B cell (primary cell): ENCODE measurements at regions not wholly inside any gene's neighbourhood (a gene's known extent, or its start where the extent isn't known, plus 50 kb on each side); places are given as distances from the start of the nearest gene placed in this dataset.

Experiments
- ATAC-seq: fragments of 200-7000 bp; cut with Tn5 transposase; one replicate; pipeline ENCODE4 v1.10.0; 2021; ENCODE audit warnings: low read depth, mild to moderate bottlenecking, moderate number of reproducible peaks, moderate library complexity
- CTCF ChIA-PET: fragments of 350-600 bp; sonication (Branson Sonifier 250); formaldehyde crosslinking; loops from one replicate; lab custom pipeline; 2021; ENCODE audit warnings: antibody characterized with exemption, inconsistent platforms; lab: Charles Lee
- POLR2A ChIA-PET: fragments of 350-600 bp; sonication (Branson Sonifier 250); formaldehyde crosslinking; loops from one replicate; lab custom pipeline; 2021; ENCODE audit warnings: antibody characterized with exemption; lab: Charles Lee
- DNase-seq: peaks from one replicate; pipeline ENCODE4 v3.0.0; 2013
- H2AFZ ChIP-seq: 2 replicates; pipeline ENCODE4 v1.6.1; 2012; ENCODE audit warnings: mild to moderate bottlenecking, low read depth, low read length; ENCODE audit not compliant: insufficient read depth, poor library complexity, severe bottlenecking
- H3K27ac ChIP-seq, 2 donors: 1 replicate in 1 of 2; 2 replicates in 1 of 2; pipeline ENCODE4 v1.5.1; 2012 to 2013; ENCODE audit warnings: low read length in 2 of 2, mild to moderate bottlenecking in 2 of 2, moderate library complexity in 1 of 2
- H3K27me3 ChIP-seq, 4 experiments: fragments of 200-600 bp in 1 of 4; sonication (generic) in 1 of 4; replicated peaks in 1 of 4; 1 replicate in 2 of 4; 2 replicates in 2 of 4; pipeline versions ENCODE4 v1.6.1 to v1.7.0; 2013 to 2016; ENCODE audit warnings: low read length in 3 of 4, mild to moderate bottlenecking in 2 of 4, mixed read lengths in 1 of 4, moderate library complexity in 1 of 4; ENCODE audit not compliant: insufficient read depth in 4 of 4, control insufficient read depth in 3 of 4; ENCODE audit errors: control extremely low read depth in 1 of 4
- H3K36me3 ChIP-seq, 2 experiments: replicated peaks in 1 of 2; 1 replicate in 1 of 2; 2 replicates in 1 of 2; pipeline versions ENCODE4 v1.6.1 to v1.7.1; 2013; ENCODE audit warnings: low read length in 1 of 2; ENCODE audit not compliant: insufficient read depth in 2 of 2, control insufficient read depth in 1 of 2; ENCODE audit errors: control extremely low read depth in 1 of 2, extremely low read depth in 1 of 2
- H3K4me1 ChIP-seq, 2 donors: fragments of 200-600 bp in 1 of 2; sonication (generic) in 1 of 2; 1 replicate in 1 of 2; 2 replicates in 1 of 2; pipeline versions ENCODE4 v1.5.1 to v1.6.1; 2013 to 2017; ENCODE audit warnings: low read length in 2 of 2; ENCODE audit not compliant: control insufficient read depth in 2 of 2, insufficient read depth in 2 of 2
- H3K4me2 ChIP-seq: replicated peaks from 2 replicates; pipeline ENCODE3; 2012; ENCODE audit warnings: mild to moderate bottlenecking, low read depth, low read length; ENCODE audit not compliant: poor library complexity, severe bottlenecking
- H3K4me3 ChIP-seq, 5 experiments: fragments of 200-600 bp in 1 of 5; sonication (generic) in 1 of 5; 1 replicate in 3 of 5; 2 replicates in 2 of 5; pipeline versions ENCODE4 v1.5.1 to v1.7.0; 2011 to 2016; ENCODE audit warnings: low read length in 4 of 5, mild to moderate bottlenecking in 4 of 5, low read depth in 2 of 5, control low read depth in 1 of 5, moderate library complexity in 1 of 5; ENCODE audit not compliant: insufficient read depth in 1 of 5; ENCODE audit errors: control extremely low read depth in 1 of 5, extremely low read depth in 1 of 5
- H3K79me2 ChIP-seq: fragments of 200-600 bp; sonication (generic); one replicate; pipeline ENCODE4 v1.6.0; 2016; ENCODE audit warnings: low read length; ENCODE audit not compliant: control insufficient read depth, insufficient read depth
- H3K9ac ChIP-seq: fragments of 200-600 bp; sonication (generic); 2 replicates; pipeline ENCODE4 v1.6.1; 2017; ENCODE audit warnings: mild to moderate bottlenecking, low read length, moderate library complexity
- H3K9me3 ChIP-seq, 3 donors: one replicate each; pipeline versions ENCODE4 v1.6.1 to v1.7.1; 2013; ENCODE audit warnings: low read length in 2 of 3; ENCODE audit not compliant: control insufficient read depth in 2 of 3, insufficient read depth in 1 of 3; ENCODE audit errors: control extremely low read depth in 1 of 3
- H4K20me1 ChIP-seq: 2 replicates; pipeline ENCODE4 v1.6.0; 2012; ENCODE audit warnings: mild to moderate bottlenecking, low read length; ENCODE audit not compliant: insufficient read depth, control insufficient read depth, poor library complexity, severe bottlenecking
- H3K27ac Mint-ChIP-seq: one replicate; pipeline ENCODE4 v1.8.0; 2021; ENCODE audit warnings: mixed read lengths
- H3K27me3 Mint-ChIP-seq: one replicate; pipeline ENCODE4 v1.8.0; 2021; ENCODE audit warnings: mixed read lengths
- H3K4me1 Mint-ChIP-seq: one replicate; pipeline ENCODE4 v1.8.0; 2021; ENCODE audit warnings: mixed read lengths
- H3K4me3 Mint-ChIP-seq: one replicate; pipeline ENCODE4 v1.8.0; 2021; ENCODE audit warnings: mixed read lengths
- H3K9me3 Mint-ChIP-seq: one replicate; pipeline ENCODE4 v1.8.0; 2022; ENCODE audit warnings: mixed read lengths; ENCODE audit not compliant: insufficient read depth
- EZH2 ChIP-seq: IDR thresholded peaks from 2 replicates; pipeline ENCODE4 v1.6.1; 2012; ENCODE audit warnings: borderline replicate concordance, low read depth, mild to moderate bottlenecking, moderate library complexity, low read length; ENCODE audit not compliant: insufficient read depth, poor library complexity, severe bottlenecking
- WGBS: methylation state at CpG from one replicate; pipeline ENCODE4 v1.1.5; 2013; ENCODE audit warnings: missing lambda C conversion rate; ENCODE audit not compliant: insufficient coverage; 5-methylcytosine and 5-hydroxymethylcytosine counted together
- intact Hi-C: fragments of 100-400 bp; cut with micrococcal nuclease; formaldehyde crosslinking; loops from one replicate; pipeline ENCODE4 v1.10.0; 2022
- TF ChIP-seq, protein P1 (sequence below): fragments of 200-600 bp; IDR thresholded peaks from one replicate; pipeline ENCODE4 v1.8.0; 2022; ENCODE audit warnings: antibody characterized with exemption, mild to moderate bottlenecking

DNA sequence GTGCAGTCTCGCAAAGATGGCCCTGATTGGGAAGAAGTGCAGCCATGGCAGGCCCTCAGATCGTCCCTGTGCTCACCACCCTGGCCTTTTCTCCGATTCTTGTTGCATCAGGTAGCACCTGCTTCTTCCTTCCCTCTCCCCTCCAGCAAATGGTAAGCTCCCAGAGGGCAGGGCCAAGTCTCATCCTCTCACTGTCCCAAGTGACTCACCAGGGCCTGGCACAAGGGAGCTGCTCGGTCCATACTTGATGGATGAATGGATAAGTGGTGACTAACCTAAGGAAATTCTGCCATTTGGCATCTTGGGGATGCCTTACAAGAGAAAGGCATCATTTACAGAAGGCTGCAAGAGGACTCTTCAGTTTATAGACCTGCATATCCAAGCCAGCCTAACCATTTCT lies 84.9 kb downstream of the ZIC5 start:
- POLR2A ChIA-PET = no interaction called here
- H2AFZ ChIP-seq = no peak overlapping the region
- no peak overlapping the region for H3K27ac Mint-ChIP-seq
- H3K36me3 ChIP-seq = no peaks in the 10 kb centered on the region
- DNase-seq (no peak), ATAC-seq (no peak)
- intact Hi-C loops = no loop called here
- peaks cover 0 to 7% (median 0%) of the 10 kb centered on the region in 4 experiments for H3K27me3 ChIP-seq
- no peak overlapping the region for H3K4me2 ChIP-seq
- no peaks in the 10 kb centered on the region for H4K20me1 ChIP-seq
- H3K79me2 ChIP-seq = no peaks in the 10 kb centered on the region
- no peak overlapping the region for H3K27ac ChIP-seq
- no peak overlapping the region for H3K4me3 ChIP-seq
- no peaks in the 10 kb centered on the region for H3K9me3 ChIP-seq
- H3K4me3 Mint-ChIP-seq = no peak overlapping the region
- peaks cover 20% of the 10 kb centered on the region for H3K4me1 Mint-ChIP-seq
- H3K9me3 Mint-ChIP-seq = no peaks in the 10 kb centered on the region
- peaks cover 2% of the 10 kb centered on the region for H3K27me3 Mint-ChIP-seq
- H3K9ac ChIP-seq = no peak overlapping the region
- CTCF ChIA-PET = no interaction called here
- TF ChIP-seq EZH2 = no peak
- WGBS = 94% methylated on average over 4 of the region's 4 CpGs
- peaks cover 18 to 20% of the 10 kb centered on the region in 2 donors for H3K4me1 ChIP-seq

DNA sequence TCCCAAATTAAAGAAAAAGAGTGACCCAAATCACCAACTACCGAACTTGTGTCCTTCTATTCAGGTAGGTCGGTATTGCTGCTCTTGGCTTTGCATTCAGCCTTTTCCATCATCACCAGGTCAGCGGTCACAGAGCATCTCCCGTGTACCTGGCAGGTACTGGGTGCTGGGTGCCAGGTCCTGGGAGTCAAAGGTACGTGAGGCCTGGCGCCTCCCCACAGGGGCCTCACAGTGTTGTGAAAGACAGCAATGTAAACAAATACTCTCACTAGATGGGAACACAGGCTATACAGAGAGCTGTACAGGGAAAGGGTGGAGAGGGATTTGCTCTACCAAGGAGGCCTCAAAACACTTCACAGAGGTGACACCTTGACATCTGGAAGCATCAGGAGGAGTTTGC lies 86.7 kb downstream of the ZIC5 start:
- TF ChIP-seq EZH2 = no peak
- TF ChIP-seq, protein P1, sequence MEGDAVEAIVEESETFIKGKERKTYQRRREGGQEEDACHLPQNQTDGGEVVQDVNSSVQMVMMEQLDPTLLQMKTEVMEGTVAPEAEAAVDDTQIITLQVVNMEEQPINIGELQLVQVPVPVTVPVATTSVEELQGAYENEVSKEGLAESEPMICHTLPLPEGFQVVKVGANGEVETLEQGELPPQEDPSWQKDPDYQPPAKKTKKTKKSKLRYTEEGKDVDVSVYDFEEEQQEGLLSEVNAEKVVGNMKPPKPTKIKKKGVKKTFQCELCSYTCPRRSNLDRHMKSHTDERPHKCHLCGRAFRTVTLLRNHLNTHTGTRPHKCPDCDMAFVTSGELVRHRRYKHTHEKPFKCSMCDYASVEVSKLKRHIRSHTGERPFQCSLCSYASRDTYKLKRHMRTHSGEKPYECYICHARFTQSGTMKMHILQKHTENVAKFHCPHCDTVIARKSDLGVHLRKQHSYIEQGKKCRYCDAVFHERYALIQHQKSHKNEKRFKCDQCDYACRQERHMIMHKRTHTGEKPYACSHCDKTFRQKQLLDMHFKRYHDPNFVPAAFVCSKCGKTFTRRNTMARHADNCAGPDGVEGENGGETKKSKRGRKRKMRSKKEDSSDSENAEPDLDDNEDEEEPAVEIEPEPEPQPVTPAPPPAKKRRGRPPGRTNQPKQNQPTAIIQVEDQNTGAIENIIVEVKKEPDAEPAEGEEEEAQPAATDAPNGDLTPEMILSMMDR = no peak
- Mint-ChIP-seq H3K4me1 (peaks cover 20% of the 10 kb centered on the region), H3K27me3 (no peaks in the 10 kb centered on the region), H3K27ac (no peak overlapping the region), H3K9me3 (no peaks in the 10 kb centered on the region), H3K4me3 (no peak overlapping the region)
- H3K4me3 ChIP-seq = no peak overlapping the region
- ChIA-PET CTCF (no interaction called here), POLR2A (no interaction called here)
- intact Hi-C loops = no loop called here
- no peak overlapping the region for H3K4me2 ChIP-seq
- no peak overlapping the region for H3K9ac ChIP-seq
- H3K4me1 ChIP-seq = peaks cover 18 to 20% of the 10 kb centered on the region in 2 donors
- H3K27me3 ChIP-seq = peaks cover 0 to 7% (median 0%) of the 10 kb centered on the region in 4 experiments
- no peaks in the 10 kb centered on the region for H4K20me1 ChIP-seq
- DNase-seq (no peak), ATAC-seq (no peak)
- H2AFZ ChIP-seq = no peak overlapping the region
- no peaks in the 10 kb centered on the region for H3K79me2 ChIP-seq
- H3K9me3 ChIP-seq = no peaks in the 10 kb centered on the region
- H3K36me3 ChIP-seq = no peaks in the 10 kb centered on the region
- WGBS = 89% methylated on average over 3 of the region's 6 CpGs
- H3K27ac ChIP-seq = no peak overlapping the region
